ENCODE measurements at regions not wholly inside any gene's neighbourhood (a gene's known extent, or its start where the extent isn't known, plus 50 kb on each side); places are given as distances from the start of the nearest gene placed in this dataset.

DNA sequence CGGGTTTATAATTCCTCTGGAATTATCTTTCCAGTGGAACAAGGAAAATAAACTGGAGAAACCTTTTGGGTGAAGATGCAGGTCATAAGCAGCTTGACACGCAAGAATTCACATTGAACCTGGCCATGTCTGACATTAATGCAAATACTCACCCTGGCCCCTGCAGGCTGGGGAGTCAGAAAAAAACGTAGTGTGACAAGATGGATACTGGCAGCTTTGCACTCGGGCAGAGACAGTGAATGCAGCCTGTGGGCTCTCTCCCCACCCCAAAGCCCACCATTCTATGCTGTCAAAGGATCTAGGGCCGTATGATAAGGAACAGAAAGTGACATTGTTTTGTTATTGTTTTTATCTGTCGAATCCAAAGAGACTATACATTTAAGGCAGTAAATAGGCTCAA lies 223.1 kb downstream of the RBM43 start:
- no peak for TF ChIP-seq POLR2A (IDR thresholded peaks at IDR 0.05)
- TF ChIP-seq, protein P1, sequence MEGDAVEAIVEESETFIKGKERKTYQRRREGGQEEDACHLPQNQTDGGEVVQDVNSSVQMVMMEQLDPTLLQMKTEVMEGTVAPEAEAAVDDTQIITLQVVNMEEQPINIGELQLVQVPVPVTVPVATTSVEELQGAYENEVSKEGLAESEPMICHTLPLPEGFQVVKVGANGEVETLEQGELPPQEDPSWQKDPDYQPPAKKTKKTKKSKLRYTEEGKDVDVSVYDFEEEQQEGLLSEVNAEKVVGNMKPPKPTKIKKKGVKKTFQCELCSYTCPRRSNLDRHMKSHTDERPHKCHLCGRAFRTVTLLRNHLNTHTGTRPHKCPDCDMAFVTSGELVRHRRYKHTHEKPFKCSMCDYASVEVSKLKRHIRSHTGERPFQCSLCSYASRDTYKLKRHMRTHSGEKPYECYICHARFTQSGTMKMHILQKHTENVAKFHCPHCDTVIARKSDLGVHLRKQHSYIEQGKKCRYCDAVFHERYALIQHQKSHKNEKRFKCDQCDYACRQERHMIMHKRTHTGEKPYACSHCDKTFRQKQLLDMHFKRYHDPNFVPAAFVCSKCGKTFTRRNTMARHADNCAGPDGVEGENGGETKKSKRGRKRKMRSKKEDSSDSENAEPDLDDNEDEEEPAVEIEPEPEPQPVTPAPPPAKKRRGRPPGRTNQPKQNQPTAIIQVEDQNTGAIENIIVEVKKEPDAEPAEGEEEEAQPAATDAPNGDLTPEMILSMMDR (IDR thresholded peaks at IDR 0.05) = no peak
